ENCODE measurements at regions not wholly inside any gene's neighbourhood (a gene's known extent, or its start where the extent isn't known, plus 50 kb on each side); places are given as distances from the start of the nearest gene placed in this dataset.

GRCh38 chr7:26096136-26096535 is 55.9 kb upstream of the NFE2L3 start:
- Histone ChIP-seq H3K36me3 (ENCODE audit: control insufficient read depth in 2 of 2, extremely low read depth in 1 of 2, insufficient read depth in 2 of 2, low read length in 2 of 2) (no peaks in the 10 kb centered on the region), H3K4me3 (replicated peaks in 1 of 3; ENCODE audit: insufficient read depth in 1 of 3, low read depth in 1 of 3, low read length in 3 of 3) (no peak overlapping the region), H3K79me2 (ENCODE audit: control insufficient read depth, insufficient read depth, low read length) (no peaks in the 10 kb centered on the region), H4K20me1 (replicated peaks; ENCODE audit: control insufficient read depth, extremely low read depth, insufficient read depth, low read length) (no peaks in the 10 kb centered on the region), H3K9me3 (replicated peaks; ENCODE audit: control insufficient read depth, insufficient read depth, low read length) (no peaks in the 10 kb centered on the region), H3K27ac (ENCODE audit: insufficient read depth, low read depth, low read length) (no peak overlapping the region), H3K4me1 (ENCODE audit: control insufficient read depth, extremely low read depth, insufficient read depth, low read length) (peaks cover 6% of the 10 kb centered on the region), H3K9me1 (replicated peaks; ENCODE audit: control insufficient read depth, extremely low read depth, insufficient read depth, low read length) (no peaks in the 10 kb centered on the region), H3K4me2 (ENCODE audit: insufficient read depth, low read length) (no peak overlapping the region), H2AFZ (ENCODE audit: low read depth, low read length) (no peak overlapping the region), H3K9ac (replicated peaks; ENCODE audit: extremely low read depth, insufficient read depth, low read length) (no peak overlapping the region), H3K27me3 (ENCODE audit: control insufficient read depth in 2 of 2, insufficient read depth in 2 of 2, low read length in 2 of 2) (no peaks in the 10 kb centered on the region)
- TF ChIP-seq POLR2A (IDR thresholded peaks at IDR 0.05; ENCODE audit: low read depth, low read length) (no peak), EZH2 (IDR thresholded peaks at IDR 0.05; ENCODE audit: borderline replicate concordance, low read depth, low read length, severe bottlenecking) (no peak), FOS (IDR thresholded peaks at IDR 0.05; ENCODE audit: borderline replicate concordance, insufficient read depth, low read length) (no peak), GATA2 (IDR thresholded peaks at IDR 0.05; ENCODE audit: insufficient read depth, insufficient read length, low read depth, low read length) (no peak), MYC (IDR thresholded peaks at IDR 0.05; ENCODE audit: low read depth, low read length) (no peak), CTCF (IDR thresholded peaks at IDR 0.05; ENCODE audit: extremely low read depth in 1 of 2, insufficient read depth in 1 of 2, low read depth in 1 of 2, low read length in 2 of 2) (no peak), POLR2AphosphoS5 (IDR thresholded peaks at IDR 0.05; ENCODE audit: insufficient read depth, low read depth, low read length) (no peak), JUN (IDR thresholded peaks at IDR 0.05; ENCODE audit: borderline replicate concordance, insufficient read depth, insufficient read length, low read depth) (no peak), MAX (IDR thresholded peaks at IDR 0.05; ENCODE audit: insufficient read depth, insufficient read length) (no peak)
- ChIA-PET CTCF (no interaction called here), POLR2A (no interaction called here)
- dilution Hi-C loops (cut with MboI; ENCODE audit: extremely low pct_ligation_motif_present, low sequenced_read_pairs): no loop called here
- FAIRE-seq: no peak
- intact Hi-C loops (cut with micrococcal nuclease): no loop called here
- BruUV-seq (replicated peaks): no TSS peak
- no peak for DNase-seq (ENCODE audit: low read depth, low spot score)
